COLO668 (cell line): ENCODE measurements at regions not wholly inside any gene's neighbourhood (a gene's known extent, or its start where the extent isn't known, plus 50 kb on each side); places are given as distances from the start of the nearest gene placed in this dataset.

ENCODE experiments used
- DNase-seq: peaks from one replicate; lab custom pipeline; 2025; ENCODE audit not compliant: unreplicated experiment; lab: John Stamatoyannopoulos, UW

GRCh38 chr4:116449764-116450163 is 635.6 kb downstream of the TRAM1L1 start:
- no peak for DNase-seq

- no peak for DNase-seq
These were observed 641.3 kb downstream of the TRAM1L1 start for GRCh38 chr4:116444117-116444516.

- DNase-seq, result no peak
These were observed 646.2 kb downstream of the TRAM1L1 start for GRCh38 chr4:116438981-116439729.

- no peak for DNase-seq
These were observed 647.0 kb downstream of the TRAM1L1 start for GRCh38 chr4:116438417-116438816.

DNA sequence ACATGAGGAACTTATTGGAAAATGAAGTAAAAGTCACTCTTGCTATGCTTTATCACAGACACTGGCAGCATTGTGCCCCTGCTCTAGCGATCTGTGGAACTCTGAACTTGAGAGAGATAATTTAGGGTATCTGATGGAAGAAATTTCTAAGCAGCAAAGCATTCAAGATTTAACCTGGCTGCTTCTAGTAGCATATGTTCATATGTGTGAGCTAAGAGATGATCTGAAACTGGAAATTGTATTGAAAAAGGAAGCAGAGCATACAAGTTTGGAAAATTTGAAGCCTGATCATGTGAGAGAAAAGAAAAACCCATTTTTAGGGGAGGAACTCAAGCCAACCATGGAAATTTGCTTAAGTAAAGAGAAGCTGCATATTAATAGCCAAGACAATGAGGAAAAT is 657.7 kb downstream of the TRAM1L1 start:
- no peak for DNase-seq

DNA sequence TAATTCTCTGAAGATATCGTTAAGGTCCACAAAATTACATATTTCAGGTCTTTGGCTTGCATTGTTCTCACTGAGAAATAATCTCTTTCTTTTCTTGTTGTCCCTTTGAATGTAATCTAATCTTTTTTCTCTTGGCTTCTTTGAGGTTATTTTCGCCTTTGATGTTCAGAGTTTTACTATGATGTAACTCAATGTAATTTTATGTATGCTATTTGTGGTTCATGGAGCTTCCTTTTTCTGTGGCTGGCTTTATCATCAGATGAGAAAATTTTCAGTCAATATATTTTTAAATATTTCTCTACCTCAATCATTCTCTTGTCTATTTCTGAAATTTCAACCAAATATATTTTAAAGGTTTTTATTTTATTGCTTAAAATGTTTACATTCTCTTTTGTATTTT is 672.2 kb downstream of the TRAM1L1 start:
- no peak for DNase-seq

GRCh38 chr4:116401293-116401692 is 684.1 kb downstream of the TRAM1L1 start:
- no peak for DNase-seq

GRCh38 chr4:116400480-116400879 is 684.9 kb downstream of the TRAM1L1 start:
- no peak for DNase-seq

- DNase-seq, result no peak
These were observed 687.7 kb downstream of the TRAM1L1 start for GRCh38 chr4:116397714-116398113.

DNA sequence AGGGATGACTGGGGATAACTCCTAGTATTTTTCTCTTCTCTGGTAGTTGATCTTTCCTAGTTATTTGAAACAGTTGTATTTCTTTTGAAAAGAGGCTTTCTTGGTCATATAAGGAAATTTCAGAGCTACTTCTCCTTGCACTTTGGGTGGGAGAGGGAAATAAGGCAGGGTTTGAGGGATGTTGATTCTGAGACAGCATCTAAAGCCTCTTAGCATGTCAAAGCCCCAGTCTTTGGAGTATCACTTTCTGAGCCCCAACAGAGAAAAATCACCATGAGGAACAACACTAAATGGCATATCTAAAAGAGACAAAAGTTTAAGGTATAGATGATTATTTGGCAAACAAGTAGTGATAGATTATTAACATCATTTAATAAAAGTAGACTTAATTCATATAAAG is 688.1 kb downstream of the TRAM1L1 start:
- DNase-seq, result no peak

GRCh38 chr4:116395408-116395807 is 690.0 kb downstream of the TRAM1L1 start:
- DNase-seq, result no peak

DNA sequence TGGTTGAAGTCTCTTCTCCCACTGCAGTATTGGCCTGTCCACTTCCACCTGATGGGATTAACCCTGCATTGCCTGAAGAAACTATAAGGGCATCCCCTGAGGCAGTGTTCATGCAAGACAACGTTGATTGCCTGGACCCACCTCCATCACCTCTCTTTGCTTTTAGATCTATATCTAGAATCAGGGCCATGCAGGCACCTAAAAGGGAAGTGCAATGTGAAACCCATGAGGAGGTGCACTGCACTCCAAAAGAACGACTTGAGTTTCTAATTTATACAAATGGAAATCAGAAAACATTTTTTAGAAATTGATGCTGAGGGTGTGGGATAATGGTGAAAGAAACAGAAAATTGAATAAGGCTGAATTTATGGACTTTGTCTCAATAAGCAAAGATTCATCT is 694.4 kb downstream of the TRAM1L1 start:
- no peak for DNase-seq

GRCh38 chr4:116389139-116389538 is 696.2 kb downstream of the TRAM1L1 start:
- no peak for DNase-seq

DNA sequence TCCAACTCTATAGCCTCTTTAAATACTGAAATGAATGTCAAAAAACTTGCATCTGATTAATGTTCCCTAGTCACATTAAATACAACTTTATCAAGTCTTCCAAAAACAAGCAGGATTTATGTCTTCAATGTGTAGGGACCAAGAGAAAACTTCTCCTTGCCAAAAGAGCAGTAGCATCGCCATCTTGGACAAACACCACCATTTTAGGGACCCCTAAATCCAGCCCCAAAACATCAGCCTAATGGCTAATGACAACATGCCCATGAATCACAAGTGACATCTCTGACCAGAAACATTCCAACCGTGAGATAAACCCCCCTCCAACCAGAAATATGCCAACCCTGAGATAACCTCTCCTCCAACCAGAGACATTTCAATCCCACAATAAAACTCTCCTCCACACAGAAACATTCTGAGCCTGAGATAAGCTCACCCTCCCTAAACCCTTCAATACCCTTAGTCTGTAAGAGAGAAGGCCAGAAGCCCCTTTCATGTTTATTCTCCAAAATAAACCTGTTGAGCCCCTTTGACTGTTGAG is 697.4 kb downstream of the TRAM1L1 start:
- no peak for DNase-seq

DNA sequence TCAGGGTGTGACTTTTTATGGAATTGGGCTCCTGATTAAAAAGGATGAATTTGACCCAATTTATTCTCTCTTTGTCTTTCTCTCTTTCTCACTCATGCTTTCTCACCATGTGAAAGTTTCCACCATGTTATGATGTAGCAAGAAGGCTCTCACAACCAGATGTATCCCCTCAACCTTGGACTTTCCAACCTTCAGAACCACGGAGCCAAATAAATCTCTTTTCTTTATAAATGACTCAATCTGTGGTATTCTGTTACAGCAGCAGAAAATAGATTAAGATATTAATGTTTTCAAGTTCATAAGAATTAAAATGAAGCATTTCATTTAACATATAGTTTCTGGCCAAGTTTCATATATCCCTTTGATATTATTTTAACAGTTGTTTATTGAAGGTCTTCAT is 698.5 kb downstream of the TRAM1L1 start:
- DNase-seq, result no peak

GRCh38 chr4:116385583-116385982 is 699.8 kb downstream of the TRAM1L1 start:
- no peak for DNase-seq

DNA sequence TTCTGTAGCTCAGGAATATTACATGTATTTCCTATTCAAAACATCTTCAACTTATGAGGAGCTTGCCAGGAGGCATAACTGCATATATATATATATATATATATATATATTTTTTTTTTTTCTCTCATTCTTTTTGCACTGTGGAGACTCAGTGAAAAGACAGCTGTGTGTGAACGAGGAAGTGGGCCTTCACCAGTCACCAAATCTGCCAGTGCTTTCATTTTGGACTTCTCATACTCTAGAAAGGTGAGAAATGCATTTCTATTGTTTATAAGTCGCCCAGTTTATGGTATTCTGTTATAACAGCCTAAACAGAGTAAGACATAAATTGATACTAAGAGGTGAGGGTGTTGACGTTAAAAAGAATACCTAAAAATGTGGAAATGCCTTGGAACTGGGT is 710.6 kb downstream of the TRAM1L1 start:
- no peak for DNase-seq

GRCh38 chr4:116362583-116362982 is 722.8 kb downstream of the TRAM1L1 start:
- DNase-seq, result no peak

DNA sequence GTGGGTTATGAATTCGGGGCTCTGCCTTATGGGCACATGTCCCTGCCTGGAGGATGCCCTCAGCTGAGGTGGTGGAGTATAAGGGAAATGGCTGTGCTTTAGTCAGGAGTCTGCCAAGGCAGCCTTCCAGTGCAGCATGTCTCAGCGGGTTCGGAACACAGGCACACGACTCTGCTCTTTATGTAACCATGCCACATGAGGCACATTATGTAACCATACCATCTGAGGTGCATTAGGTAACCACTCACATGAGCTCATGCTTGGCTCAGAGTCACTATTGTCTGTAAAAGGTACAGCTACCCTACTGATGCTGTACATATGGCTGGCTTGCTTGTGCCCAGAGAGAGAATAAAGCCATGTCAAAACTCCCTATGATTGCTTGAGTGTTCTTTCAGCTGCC is 723.6 kb downstream of the TRAM1L1 start:
- no peak for DNase-seq

DNA sequence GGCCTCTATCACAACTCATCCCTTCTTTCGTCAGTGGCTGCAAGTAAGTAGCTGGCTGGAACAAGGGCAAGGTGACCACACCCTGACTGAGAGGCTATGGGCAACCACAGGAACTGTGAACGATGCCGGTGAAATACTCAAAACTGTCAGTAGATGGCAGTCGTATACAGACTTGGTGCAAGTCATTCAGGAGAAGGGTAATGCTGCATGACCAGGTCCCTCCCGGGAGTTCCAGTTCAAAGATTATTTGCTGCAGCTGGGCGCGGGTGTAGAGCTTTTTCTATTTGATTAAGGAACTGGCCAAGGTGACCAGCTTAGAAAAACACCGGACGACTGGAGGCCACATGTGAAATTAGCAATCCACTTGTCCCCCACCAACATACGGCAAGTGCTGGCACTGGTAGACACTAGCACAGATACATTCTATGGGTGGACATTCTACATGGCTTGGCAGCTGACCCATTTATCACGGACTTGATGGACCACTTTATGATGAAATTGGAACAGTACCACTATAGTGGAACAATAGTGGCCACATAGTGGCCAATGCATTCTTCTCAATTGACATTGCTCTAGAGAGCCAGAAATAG is 726.6 kb downstream of the TRAM1L1 start:
- peak; percentile 36 for DNase-seq

- DNase-seq, result peak; percentile 7
These were observed 727.6 kb downstream of the TRAM1L1 start for GRCh38 chr4:116357758-116358157.

GRCh38 chr4:116346750-116347149 is 738.6 kb downstream of the TRAM1L1 start:
- DNase-seq, result no peak

GRCh38 chr4:116343809-116344208 is 741.6 kb downstream of the TRAM1L1 start:
- DNase-seq, result no peak
